Liver (tissue), 8 donors: ENCODE measurements at regions not wholly inside any gene's neighbourhood (a gene's known extent, or its start where the extent isn't known, plus 50 kb on each side); places are given as distances from the start of the nearest gene placed in this dataset.

Experiments used
- DNase-seq: peaks from one replicate; pipeline ENCODE4 v3.0.0-alpha.2; 2017; ENCODE audit warnings: low spot score
- H3K27ac ChIP-seq, 2 donors: one replicate each; pipeline ENCODE4 v1.7.0; 2013; ENCODE audit warnings: inconsistent platforms in 2 of 2, low read length in 2 of 2, control low read depth in 1 of 2, low read depth in 1 of 2, mild to moderate bottlenecking in 1 of 2
- H3K27me3 ChIP-seq, 4 donors: one replicate each; pipeline versions ENCODE4 v1.6.1 to v1.7.0; 2013; ENCODE audit warnings: low read length in 3 of 4, inconsistent platforms in 1 of 4, mild to moderate bottlenecking in 1 of 4, moderate library complexity in 1 of 4; ENCODE audit not compliant: control insufficient read depth in 4 of 4, insufficient read depth in 4 of 4
- H3K36me3 ChIP-seq, 4 donors: one replicate each; pipeline versions ENCODE4 v1.6.1 to v1.7.0; 2013; ENCODE audit warnings: low read length in 3 of 4, mild to moderate bottlenecking in 3 of 4, low read depth in 1 of 4, moderate library complexity in 1 of 4; ENCODE audit not compliant: control insufficient read depth in 4 of 4, insufficient read depth in 3 of 4
- H3K4me1 ChIP-seq, 4 donors: one replicate each; pipeline versions ENCODE4 v1.6.1 to v1.7.0; 2013; ENCODE audit warnings: low read length in 3 of 4, mild to moderate bottlenecking in 3 of 4, moderate library complexity in 1 of 4; ENCODE audit not compliant: control insufficient read depth in 4 of 4, insufficient read depth in 4 of 4
- H3K4me3 ChIP-seq, 3 donors: one replicate each; pipeline versions ENCODE4 v1.6.1 to v1.7.0; 2013; ENCODE audit warnings: low read length in 3 of 3, control low read depth in 1 of 3, low read depth in 1 of 3, mild to moderate bottlenecking in 1 of 3
- H3K9ac ChIP-seq, 2 donors: one replicate each; pipeline ENCODE4 v1.7.0; 2013; ENCODE audit warnings: low read length in 2 of 2, mild to moderate bottlenecking in 2 of 2, moderate library complexity in 2 of 2, control low read depth in 1 of 2, low read depth in 1 of 2
- H3K9me3 ChIP-seq, 4 donors: one replicate each; pipeline versions ENCODE4 v1.6.1 to v1.7.0; 2013; ENCODE audit warnings: low read length in 3 of 4; ENCODE audit not compliant: control insufficient read depth in 4 of 4
- ATF3 ChIP-seq: IDR thresholded peaks from 2 replicates; pipeline ENCODE4 v1.6.1; 2016; ENCODE audit warnings: antibody characterized with exemption
- CTCF ChIP-seq: fragments of 150-350 bp; IDR thresholded peaks from 2 replicates; pipeline ENCODE4 v1.5.1; 2017; ENCODE audit warnings: improper control_type of control experiment, low read depth, low read length; ENCODE audit not compliant: missing input control
- EGR1 ChIP-seq, 2 donors: IDR thresholded peaks; 2 replicates each; pipeline ENCODE4 v1.6.1; 2016 to 2018; ENCODE audit warnings: antibody characterized with exemption in 2 of 2, low read depth in 2 of 2
- FOXA1 ChIP-seq: IDR thresholded peaks from 2 replicates; pipeline ENCODE4 v1.6.1; 2016; ENCODE audit warnings: antibody characterized with exemption
- FOXA2 ChIP-seq: IDR thresholded peaks from 2 replicates; pipeline ENCODE4 v1.6.1; 2016; ENCODE audit warnings: antibody characterized with exemption
- GABPA ChIP-seq, 2 donors: IDR thresholded peaks in 1 of 2; conservative IDR thresholded peaks in 1 of 2; 2 replicates each; pipeline ENCODE4 v1.6.1; 2016; ENCODE audit warnings: antibody characterized with exemption in 2 of 2, mild to moderate bottlenecking in 1 of 2, moderate library complexity in 1 of 2
- HNF4A ChIP-seq, 2 donors: conservative IDR thresholded peaks; 2 replicates each; pipeline ENCODE4 v1.6.1; 2016; ENCODE audit warnings: antibody characterized with exemption in 2 of 2, mild to moderate bottlenecking in 2 of 2
- HNF4G ChIP-seq: IDR thresholded peaks from 2 replicates; pipeline ENCODE4 v1.6.1; 2016; ENCODE audit warnings: antibody characterized with exemption
- JUND ChIP-seq, 2 donors: IDR thresholded peaks; 2 replicates each; pipeline ENCODE4 v1.6.1; 2016; ENCODE audit warnings: antibody characterized with exemption in 2 of 2
- MAX ChIP-seq: IDR thresholded peaks from 2 replicates; pipeline ENCODE4 v1.6.1; 2016; ENCODE audit warnings: antibody characterized with exemption
- NR2F2 ChIP-seq: IDR thresholded peaks from 2 replicates; pipeline ENCODE4 v1.6.1; 2016; ENCODE audit warnings: antibody characterized with exemption
- RAD21 ChIP-seq, 2 donors: IDR thresholded peaks; 2 replicates each; pipeline ENCODE4 v1.6.1; 2016; ENCODE audit warnings: antibody characterized with exemption in 2 of 2, mild to moderate bottlenecking in 2 of 2
- REST ChIP-seq: IDR thresholded peaks from 2 replicates; pipeline ENCODE4 v1.6.1; 2016; ENCODE audit warnings: antibody characterized with exemption, mild to moderate bottlenecking
- RXRA ChIP-seq, 2 donors: IDR thresholded peaks; 2 replicates each; pipeline ENCODE4 v1.6.1; 2017 to 2018; ENCODE audit warnings: antibody characterized with exemption in 2 of 2, mild to moderate bottlenecking in 1 of 2
- SP1 ChIP-seq: IDR thresholded peaks from 2 replicates; pipeline ENCODE4 v1.6.1; 2018; ENCODE audit warnings: antibody characterized with exemption, mild to moderate bottlenecking
- TAF1 ChIP-seq: conservative IDR thresholded peaks from 2 replicates; pipeline ENCODE4 v1.6.1; 2016; ENCODE audit warnings: antibody characterized with exemption, mild to moderate bottlenecking
- YY1 ChIP-seq: IDR thresholded peaks from 2 replicates; pipeline ENCODE4 v1.6.1; 2016; ENCODE audit warnings: antibody characterized with exemption, mild to moderate bottlenecking
- ZBTB33 ChIP-seq: IDR thresholded peaks from 2 replicates; pipeline ENCODE4 v1.6.1; 2016; ENCODE audit warnings: antibody characterized with exemption
- WGBS: extraction: QIAGEN DNeasy Blood & Tissue Kit; methylation state at CpG from one replicate; pipeline ENCODE4 v1.1.7; 2013; 5-methylcytosine and 5-hydroxymethylcytosine counted together
- donor health status: healthy.
- donor health status: healthy.
- donor health status: healthy.
- donor health status: healthy.
- donor health status: healthy.

GRCh38 chr12:105862163-105862821 lies 276.5 kb downstream of the NUAK1 start:
- Histone ChIP-seq H3K9me3 (no peaks in the 10 kb centered on the region), H3K36me3 (no peaks in the 10 kb centered on the region), H3K4me1 (no peaks in the 10 kb centered on the region), H3K9ac (no peak overlapping the region), H3K27me3 (no peaks in the 10 kb centered on the region), H3K27ac (no peak overlapping the region), H3K4me3 (no peak overlapping the region)
- WGBS: 87% methylated on average over 10 of the region's 10 CpGs
- DNase-seq: no peak
- TF ChIP-seq RXRA (IDR thresholded peaks at IDR 0.05): no peak

- H3K9ac ChIP-seq: no peak overlapping the region
- 90% methylated on average over 4 of the region's 4 CpGs for WGBS
- H3K27ac ChIP-seq: no peak overlapping the region
- H3K9me3 ChIP-seq: no peaks in the 10 kb centered on the region
- no peaks in the 10 kb centered on the region for H3K27me3 ChIP-seq
- no peaks in the 10 kb centered on the region for H3K4me1 ChIP-seq
- H3K36me3 ChIP-seq: no peaks in the 10 kb centered on the region
- no peak for TF ChIP-seq TAF1
- H3K4me3 ChIP-seq: no peak overlapping the region
- DNase-seq: no peak
These were observed 274.4 kb downstream of the NUAK1 start for GRCh38 chr12:105864316-105864715.

GRCh38 chr12:105864901-105865300 lies 273.9 kb downstream of the NUAK1 start:
- TF ChIP-seq MAX: no peak
- TF ChIP-seq YY1: no peak
- no peak for TF ChIP-seq EGR1 (IDR thresholded peaks at IDR 0.05; ENCODE audit: low read depth in 2 of 2)
- no peak for TF ChIP-seq RAD21 (IDR thresholded peaks at IDR 0.05)
- TF ChIP-seq HNF4A (conservative IDR thresholded peaks at IDR 0.05): no peak
- TF ChIP-seq HNF4G: no peak
- TF ChIP-seq REST: no peak
- TF ChIP-seq RXRA (IDR thresholded peaks at IDR 0.05): no peak
- no peak for TF ChIP-seq FOXA1
- TF ChIP-seq ATF3: no peak
- TF ChIP-seq FOXA2: no peak
- TF ChIP-seq SP1: no peak
- no peak for TF ChIP-seq ZBTB33
- no peak for TF ChIP-seq CTCF
- TF ChIP-seq GABPA (IDR thresholded peaks at IDR 0.05 in 1 of 2, conservative IDR thresholded peaks at IDR 0.05 in 1 of 2): no peak
- TF ChIP-seq TAF1: no peak
- TF ChIP-seq NR2F2: no peak
- TF ChIP-seq JUND (IDR thresholded peaks at IDR 0.05): no peak
- H3K36me3 ChIP-seq: no peaks in the 10 kb centered on the region
- no peaks in the 10 kb centered on the region for H3K9me3 ChIP-seq
- no peaks in the 10 kb centered on the region for H3K27me3 ChIP-seq
- DNase-seq: no peak
- no peak overlapping the region for H3K27ac ChIP-seq
- H3K4me1 ChIP-seq: no peaks in the 10 kb centered on the region
- no peak overlapping the region for H3K9ac ChIP-seq
- 97% methylated on average over 2 of the region's 2 CpGs for WGBS
- H3K4me3 ChIP-seq: no peak overlapping the region
